Naive thymus-derived CD4-positive, alpha-beta T cell (primary cell): ENCODE measurements at regions not wholly inside any gene's neighbourhood (a gene's known extent, or its start where the extent isn't known, plus 50 kb on each side); places are given as distances from the start of the nearest gene placed in this dataset.

Experiments
- ATAC-seq: fragments of 150-1000 bp; cut with Tn5 transposase; 2 replicates; pipeline ENCODE4 v1.10.0; 2021; ENCODE audit warnings: mild to moderate bottlenecking, moderate library complexity
- CTCF ChIA-PET: fragments of 350-600 bp; sonication (Branson Sonifier 250); formaldehyde crosslinking; loops from one replicate; lab custom pipeline; 2021; ENCODE audit warnings: antibody characterized with exemption; lab: Charles Lee
- POLR2A ChIA-PET: fragments of 350-600 bp; sonication (Branson Sonifier 250); formaldehyde crosslinking; loops from one replicate; lab custom pipeline; 2021; ENCODE audit warnings: antibody characterized with exemption, inconsistent platforms; lab: Charles Lee
- DNase-seq, 9 donors: peaks; one replicate each; pipeline versions ENCODE4 v3.0.0 to v3.0.0-alpha.2; 2020 to 2022; ENCODE audit warnings: mixed read lengths in 1 of 9
- H3K27ac ChIP-seq: one replicate; pipeline ENCODE4 v1.7.0; 2013; ENCODE audit warnings: mild to moderate bottlenecking, low read depth, low read length, moderate library complexity
- H3K27me3 ChIP-seq, 2 donors: one replicate each; pipeline ENCODE4 v1.7.0; 2013; ENCODE audit warnings: low read length in 2 of 2, mild to moderate bottlenecking in 2 of 2, moderate library complexity in 2 of 2; ENCODE audit not compliant: control insufficient read depth in 2 of 2, insufficient read depth in 2 of 2
- H3K36me3 ChIP-seq, 3 experiments: 1 replicate in 2 of 3; 2 replicates in 1 of 3; pipeline ENCODE4 v1.7.0; 2013; ENCODE audit warnings: low read length in 3 of 3, mild to moderate bottlenecking in 3 of 3, moderate library complexity in 1 of 3; ENCODE audit not compliant: insufficient read depth in 3 of 3, control insufficient read depth in 2 of 3
- H3K4me1 ChIP-seq, 2 donors: one replicate each; pipeline ENCODE4 v1.7.0; 2013; ENCODE audit warnings: low read length in 2 of 2, mild to moderate bottlenecking in 2 of 2, moderate library complexity in 1 of 2; ENCODE audit not compliant: control insufficient read depth in 2 of 2, insufficient read depth in 2 of 2
- H3K4me3 ChIP-seq: 2 replicates; pipeline ENCODE4 v1.7.0; 2013; ENCODE audit warnings: mild to moderate bottlenecking, low read length
- H3K9me3 ChIP-seq, 3 experiments: 1 replicate in 2 of 3; 2 replicates in 1 of 3; pipeline ENCODE4 v1.7.0; 2013; ENCODE audit warnings: low read length in 3 of 3; ENCODE audit not compliant: control insufficient read depth in 2 of 3
- H3K27ac Mint-ChIP-seq, 9 donors: one replicate each; pipeline ENCODE4 v1.8.0; 2020 to 2022; ENCODE audit warnings: mixed read lengths in 9 of 9, mild to moderate bottlenecking in 8 of 9, moderate library complexity in 5 of 9, inconsistent platforms in 2 of 9
- H3K27me3 Mint-ChIP-seq, 5 donors: one replicate each; pipeline ENCODE4 v1.8.0; 2021 to 2022; ENCODE audit warnings: mixed read lengths in 5 of 5, mild to moderate bottlenecking in 1 of 5
- H3K36me3 Mint-ChIP-seq, 5 donors: one replicate each; pipeline ENCODE4 v1.8.0; 2020 to 2022; ENCODE audit warnings: mixed read lengths in 5 of 5, mild to moderate bottlenecking in 3 of 5, inconsistent platforms in 1 of 5
- H3K4me1 Mint-ChIP-seq, 7 donors: one replicate each; pipeline ENCODE4 v1.8.0; 2020 to 2022; ENCODE audit warnings: mixed read lengths in 7 of 7, mild to moderate bottlenecking in 3 of 7, inconsistent platforms in 1 of 7
- H3K4me3 Mint-ChIP-seq, 10 donors: one replicate each; pipeline ENCODE4 v1.8.0; 2020 to 2022; ENCODE audit warnings: mild to moderate bottlenecking in 10 of 10, mixed read lengths in 10 of 10, moderate library complexity in 6 of 10, inconsistent platforms in 2 of 10
- H3K9me3 Mint-ChIP-seq, 11 donors: one replicate each; pipeline ENCODE4 v1.8.0; 2020 to 2022; ENCODE audit warnings: mixed read lengths in 11 of 11, mild to moderate bottlenecking in 4 of 11, inconsistent platforms in 1 of 11, moderate library complexity in 1 of 11
- intact Hi-C, 2 donors: fragments of 100-400 bp; cut with micrococcal nuclease; formaldehyde crosslinking; loops; one replicate each; pipeline ENCODE4 v1.15.1; 2023

DNA sequence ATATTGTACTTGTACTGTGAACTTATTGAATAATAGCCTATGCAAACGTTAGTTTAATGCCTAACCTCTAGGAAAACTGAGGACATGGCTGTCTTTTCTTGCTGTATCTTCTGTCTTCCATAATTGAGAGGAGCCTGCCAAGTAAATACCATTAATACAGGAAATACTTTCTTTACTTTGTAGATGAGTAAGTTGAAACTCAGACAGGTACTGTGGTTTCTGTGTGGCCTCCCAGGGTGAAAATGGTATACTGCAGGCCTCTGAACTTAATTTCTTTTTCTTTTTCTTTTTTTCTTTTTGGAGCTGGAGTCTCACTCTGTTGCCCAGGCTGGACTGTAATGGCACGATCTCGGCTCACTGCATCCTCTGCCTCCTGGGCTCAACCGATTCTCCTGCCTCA lies 208.8 kb upstream of the ADGRL4 start:
- no peak overlapping the region for H3K4me3 ChIP-seq
- H3K4me1 Mint-ChIP-seq, result no peaks in the 10 kb centered on the region
- no peaks in the 10 kb centered on the region for H3K27me3 ChIP-seq
- no peak overlapping the region for H3K27ac Mint-ChIP-seq
- H3K36me3 ChIP-seq, result no peaks in the 10 kb centered on the region
- peaks cover 0 to 18% (median 6%) of the 10 kb centered on the region in 11 donors for H3K9me3 Mint-ChIP-seq
- no peaks in the 10 kb centered on the region for H3K4me1 ChIP-seq
- no peaks in the 10 kb centered on the region for H3K27me3 Mint-ChIP-seq
- H3K9me3 ChIP-seq, result no peaks in the 10 kb centered on the region
- H3K27ac ChIP-seq, result no peak overlapping the region
- intact Hi-C loops, result no loop called here
- DNase-seq (no peak), ATAC-seq (no peak)
- ChIA-PET POLR2A (no interaction called here), CTCF (no interaction called here)
- no peak overlapping the region for H3K4me3 Mint-ChIP-seq
- no peaks in the 10 kb centered on the region for H3K36me3 Mint-ChIP-seq

DNA sequence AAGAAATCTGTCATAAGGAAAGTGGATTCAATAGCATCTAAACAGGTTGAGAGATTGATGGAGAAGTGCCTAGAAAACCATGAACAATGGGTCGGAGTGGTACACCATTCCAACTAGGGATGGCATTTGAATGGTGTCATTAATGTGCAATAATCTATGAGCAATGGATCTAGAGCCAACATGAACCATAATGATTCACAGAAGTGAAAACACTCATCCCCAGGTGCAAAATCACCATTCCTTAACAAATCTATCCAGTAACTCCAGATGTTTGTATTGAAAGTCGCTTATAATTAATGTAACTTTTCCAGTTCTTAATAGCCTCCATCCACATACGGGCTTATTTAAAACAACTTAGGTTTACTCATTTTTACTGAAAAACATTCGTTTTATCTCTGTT lies 201.3 kb upstream of the ADGRL4 start:
- H3K36me3 Mint-ChIP-seq, result no peaks in the 10 kb centered on the region
- no peaks in the 10 kb centered on the region for H3K27me3 Mint-ChIP-seq
- DNase-seq (no peak), ATAC-seq (no peak)
- no peaks in the 10 kb centered on the region for H3K36me3 ChIP-seq
- CTCF ChIA-PET, result no interaction called here
- intact Hi-C loops, result no loop called here
- no peak overlapping the region for H3K4me3 Mint-ChIP-seq
- H3K9me3 Mint-ChIP-seq, result peaks cover 0 to 13% (median 1%) of the 10 kb centered on the region in 11 donors
- H3K27me3 ChIP-seq, result no peaks in the 10 kb centered on the region
- POLR2A ChIA-PET, result no interaction called here
- no peak overlapping the region for H3K4me3 ChIP-seq
- H3K4me1 ChIP-seq, result no peaks in the 10 kb centered on the region
- H3K27ac ChIP-seq, result no peak overlapping the region
- no peaks in the 10 kb centered on the region for H3K4me1 Mint-ChIP-seq
- H3K9me3 ChIP-seq, result no peaks in the 10 kb centered on the region
- no peak overlapping the region for H3K27ac Mint-ChIP-seq

DNA sequence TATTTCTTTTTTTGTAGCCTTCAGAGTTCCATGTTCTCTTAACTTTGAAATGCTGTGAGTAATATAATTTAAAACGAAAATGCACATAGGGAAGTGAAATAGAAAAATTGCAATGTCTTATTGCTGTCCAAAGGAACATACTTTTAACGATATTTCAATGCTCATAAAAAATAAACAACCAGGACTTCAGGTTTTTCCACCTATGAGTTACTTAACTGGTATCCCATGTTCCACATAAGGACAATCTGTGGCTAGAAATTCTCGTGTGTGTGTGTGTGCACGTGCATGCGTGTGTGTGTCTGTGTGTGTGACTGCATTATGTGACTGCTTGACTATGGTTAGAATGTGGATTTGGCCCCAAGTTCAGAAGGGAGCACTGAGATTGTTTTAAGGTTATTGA lies 200.8 kb upstream of the ADGRL4 start:
- intact Hi-C loops, result no loop called here
- no peak overlapping the region for H3K27ac Mint-ChIP-seq

DNA sequence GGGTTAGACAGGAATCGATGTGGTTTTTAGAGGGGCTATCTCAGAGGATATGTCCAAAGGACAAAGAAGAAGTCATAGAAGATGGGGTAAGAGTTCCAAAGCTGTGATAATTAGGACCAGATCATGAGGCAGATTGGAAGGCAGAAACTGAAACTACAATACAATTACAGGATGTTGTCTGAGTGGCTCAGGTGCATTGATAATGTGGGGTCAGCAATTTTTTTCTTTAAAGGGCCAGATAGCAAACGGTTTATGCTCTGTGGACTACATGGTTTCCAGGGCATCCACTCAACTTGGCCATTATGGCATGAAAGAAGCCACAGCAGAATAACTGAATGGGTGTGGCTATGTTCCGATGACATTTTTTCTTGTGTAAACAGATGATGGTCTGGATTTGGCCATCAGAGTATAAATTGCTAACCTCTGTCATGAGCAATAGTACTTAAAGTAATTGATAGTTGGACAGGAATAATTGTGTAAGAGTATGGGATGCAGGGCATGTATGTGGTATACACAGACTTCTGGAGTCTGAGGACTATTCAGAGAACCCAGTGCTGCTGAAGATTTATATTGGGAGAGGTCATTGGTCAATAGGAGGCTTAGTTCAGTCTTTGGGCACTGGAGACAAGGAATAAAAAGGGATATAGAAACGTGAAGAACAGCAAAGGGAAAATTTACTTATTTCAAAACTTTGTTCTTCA lies 198.4 kb upstream of the ADGRL4 start:
- H3K27me3 ChIP-seq, result no peaks in the 10 kb centered on the region
- H3K36me3 ChIP-seq, result no peaks in the 10 kb centered on the region
- POLR2A ChIA-PET, result no interaction called here
- H3K9me3 ChIP-seq, result no peaks in the 10 kb centered on the region
- Mint-ChIP-seq H3K4me1 (no peaks in the 10 kb centered on the region), H3K27ac (no peak overlapping the region), H3K36me3 (no peaks in the 10 kb centered on the region), H3K4me3 (no peak overlapping the region), H3K9me3 (peaks cover 0 to 8% (median 0%) of the 10 kb centered on the region in 11 donors), H3K27me3 (no peaks in the 10 kb centered on the region)
- no peak overlapping the region for H3K27ac ChIP-seq
- H3K4me1 ChIP-seq, result no peaks in the 10 kb centered on the region
- no peak for DNase-seq
- ATAC-seq, result no peak
- intact Hi-C loops, result no loop called here
- no peak overlapping the region for H3K4me3 ChIP-seq
- CTCF ChIA-PET, result no interaction called here

More for the DNA sequence above, 200.8 kb upstream of the ADGRL4 start:
- no peaks in the 10 kb centered on the region for H3K9me3 ChIP-seq
- Mint-ChIP-seq H3K27me3 (no peaks in the 10 kb centered on the region), H3K9me3 (peaks cover 0 to 13% (median 1%) of the 10 kb centered on the region in 11 donors), H3K4me1 (no peaks in the 10 kb centered on the region), H3K36me3 (no peaks in the 10 kb centered on the region), H3K4me3 (no peak overlapping the region)
- CTCF ChIA-PET, result no interaction called here
- no peaks in the 10 kb centered on the region for H3K36me3 ChIP-seq
- no peaks in the 10 kb centered on the region for H3K27me3 ChIP-seq
- H3K4me1 ChIP-seq, result no peaks in the 10 kb centered on the region
- no peak for DNase-seq
- POLR2A ChIA-PET, result no interaction called here
- no peak overlapping the region for H3K27ac ChIP-seq
- ATAC-seq, result no peak
- no peak overlapping the region for H3K4me3 ChIP-seq

DNA sequence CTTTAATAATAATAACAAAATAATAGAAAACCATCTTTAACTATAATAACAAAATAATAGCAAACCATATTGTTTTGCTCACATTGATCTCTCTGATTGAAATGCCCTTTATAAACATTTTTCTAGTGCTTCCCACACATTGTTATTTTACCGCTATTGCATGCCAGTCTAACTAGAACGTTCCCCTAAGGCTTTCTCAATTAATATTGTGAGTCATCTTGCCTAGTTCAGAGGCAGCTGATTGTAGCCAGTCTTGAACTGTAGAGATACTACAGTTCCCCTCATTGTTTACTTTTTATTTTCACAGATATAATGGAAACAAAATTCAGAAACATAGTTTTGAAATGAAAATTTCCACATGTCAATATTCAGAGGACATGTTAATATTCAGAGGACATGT lies 192.3 kb upstream of the ADGRL4 start:
- ChIA-PET POLR2A (no interaction called here), CTCF (no interaction called here)
- Histone ChIP-seq H3K4me1 (no peaks in the 10 kb centered on the region), H3K9me3 (no peaks in the 10 kb centered on the region), H3K4me3 (no peak overlapping the region), H3K27ac (no peak overlapping the region), H3K36me3 (no peaks in the 10 kb centered on the region), H3K27me3 (no peaks in the 10 kb centered on the region)
- DNase-seq (no peak), ATAC-seq (no peak)
- Mint-ChIP-seq H3K36me3 (no peaks in the 10 kb centered on the region), H3K27me3 (no peaks in the 10 kb centered on the region), H3K27ac (no peak overlapping the region), H3K4me1 (no peaks in the 10 kb centered on the region), H3K4me3 (no peak overlapping the region), H3K9me3 (peaks cover 0 to 8% (median 0%) of the 10 kb centered on the region in 11 donors)
- intact Hi-C loops, result no loop called here

DNA sequence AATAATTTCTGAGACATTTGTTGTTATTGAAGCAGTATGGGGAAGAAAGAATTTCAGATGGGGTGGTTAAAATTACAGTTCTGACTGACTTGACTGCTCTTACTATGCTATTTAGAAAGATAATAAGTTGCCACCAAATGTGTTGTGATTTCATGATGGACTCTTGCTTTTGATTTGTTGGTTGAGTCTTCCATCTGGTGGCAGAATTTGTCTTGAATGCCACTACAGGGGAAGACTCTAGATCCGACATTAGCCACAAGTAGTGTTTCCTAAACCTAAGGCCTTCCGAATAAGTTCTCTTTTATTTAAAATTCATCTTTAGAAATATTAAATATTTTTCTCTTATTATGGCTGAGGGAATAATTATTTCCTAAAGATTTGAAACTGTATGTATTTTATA lies 190.9 kb upstream of the ADGRL4 start:
- Histone ChIP-seq H3K27ac (no peak overlapping the region), H3K4me3 (no peak overlapping the region), H3K27me3 (no peaks in the 10 kb centered on the region), H3K4me1 (no peaks in the 10 kb centered on the region), H3K9me3 (no peaks in the 10 kb centered on the region), H3K36me3 (no peaks in the 10 kb centered on the region)
- intact Hi-C loops, result no loop called here
- Mint-ChIP-seq H3K27me3 (no peaks in the 10 kb centered on the region), H3K27ac (no peak overlapping the region), H3K9me3 (peaks cover 0 to 12% (median 0%) of the 10 kb centered on the region in 11 donors), H3K36me3 (no peaks in the 10 kb centered on the region), H3K4me3 (no peak overlapping the region), H3K4me1 (peaks cover 0 to 8% (median 0%) of the 10 kb centered on the region in 7 donors)
- CTCF ChIA-PET, result no interaction called here
- POLR2A ChIA-PET, result interaction anchor here (0.8 kb wide), 1 partner anchor 8 kb away, joined by 3 read pairs; no protein-coding TSS in a partner anchor
- ATAC-seq (no peak), DNase-seq (no peak)

DNA sequence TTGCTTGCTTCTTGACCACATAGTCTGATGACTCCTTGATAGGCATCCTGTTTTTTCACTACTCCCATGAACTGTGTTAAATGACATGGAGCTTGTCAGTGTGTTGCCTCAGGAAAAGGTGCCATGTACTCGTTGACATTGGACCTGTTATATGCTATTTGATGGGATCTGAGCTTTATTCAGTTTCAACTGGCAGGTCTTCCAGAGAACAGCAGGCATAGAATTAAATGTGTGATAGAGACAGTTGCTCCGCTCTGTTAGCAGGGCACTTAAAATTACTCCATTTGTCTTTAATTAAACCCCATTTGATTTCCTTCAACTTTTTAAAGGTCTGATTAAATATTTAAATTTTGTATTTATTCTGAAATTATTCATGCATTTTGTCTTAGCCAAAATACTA lies 189.7 kb upstream of the ADGRL4 start:
- no peak overlapping the region for H3K27ac Mint-ChIP-seq
- Histone ChIP-seq H3K27me3 (no peaks in the 10 kb centered on the region), H3K4me1 (no peaks in the 10 kb centered on the region), H3K9me3 (no peaks in the 10 kb centered on the region), H3K27ac (no peak overlapping the region), H3K36me3 (no peaks in the 10 kb centered on the region), H3K4me3 (no peak overlapping the region)
- ChIA-PET CTCF (no interaction called here), POLR2A (no interaction called here)
- H3K4me1 Mint-ChIP-seq, result peaks cover 0 to 8% (median 0%) of the 10 kb centered on the region in 7 donors
- DNase-seq (no peak), ATAC-seq (no peak)
- H3K36me3 Mint-ChIP-seq, result no peaks in the 10 kb centered on the region
- H3K27me3 Mint-ChIP-seq, result no peaks in the 10 kb centered on the region
- H3K4me3 Mint-ChIP-seq, result no peak overlapping the region
- intact Hi-C loops, result no loop called here
- H3K9me3 Mint-ChIP-seq, result peaks cover 0 to 15% (median 0%) of the 10 kb centered on the region in 11 donors
